22Rv1 (cell line): ENCODE measurements at regions not wholly inside any gene's neighbourhood (a gene's known extent, or its start where the extent isn't known, plus 50 kb on each side); places are given as distances from the start of the nearest gene placed in this dataset.

Experiments
- CTCF ChIP-seq: fragments of 450-650 bp; IDR thresholded peaks from 2 replicates; pipeline ENCODE4 v1.5.1; 2017; ENCODE audit warnings: mild to moderate bottlenecking
- ZFX ChIP-seq: fragments of 450-650 bp; IDR thresholded peaks from 2 replicates; pipeline ENCODE4 v1.6.1; 2017; ENCODE audit warnings: antibody characterized with exemption, borderline replicate concordance

- TF ChIP-seq CTCF = no peak
- TF ChIP-seq ZFX = no peak
Observed at GRCh38 chr3:117129516-117129915, 419.9 kb downstream of the TUSC7 start.
